Peyer's patch (tissue), 4 donors: ENCODE measurements at regions not wholly inside any gene's neighbourhood (a gene's known extent, or its start where the extent isn't known, plus 50 kb on each side); places are given as distances from the start of the nearest gene placed in this dataset.

Experiments used
- CTCF ChIP-seq, 6 experiments: fragments of 450-650 bp in 4 of 6; fragments of 200-600 bp in 2 of 6; sonication (generic) in 1 of 6; IDR thresholded peaks; one replicate each; pipeline ENCODE4 v1.5.1; 2017 to 2019; ENCODE audit warnings: antibody characterized with exemption in 6 of 6, mild to moderate bottlenecking in 3 of 6, moderate library complexity in 1 of 6
- POLR2A ChIP-seq, 2 donors: fragments of 450-650 bp; IDR thresholded peaks; one replicate each; pipeline ENCODE4 v1.5.1; 2017; ENCODE audit warnings: antibody characterized with exemption in 2 of 2, mild to moderate bottlenecking in 2 of 2, moderate library complexity in 2 of 2

GRCh38 chr3:162971715-162972114, 1475.1 kb downstream of the OTOL1 start:
- no peak for TF ChIP-seq CTCF (IDR thresholded peaks at IDR 0.05)
- no peak for TF ChIP-seq POLR2A (IDR thresholded peaks at IDR 0.05)
